ENCODE measurements at regions not wholly inside any gene's neighbourhood (a gene's known extent, or its start where the extent isn't known, plus 50 kb on each side); places are given as distances from the start of the nearest gene placed in this dataset.

DNA sequence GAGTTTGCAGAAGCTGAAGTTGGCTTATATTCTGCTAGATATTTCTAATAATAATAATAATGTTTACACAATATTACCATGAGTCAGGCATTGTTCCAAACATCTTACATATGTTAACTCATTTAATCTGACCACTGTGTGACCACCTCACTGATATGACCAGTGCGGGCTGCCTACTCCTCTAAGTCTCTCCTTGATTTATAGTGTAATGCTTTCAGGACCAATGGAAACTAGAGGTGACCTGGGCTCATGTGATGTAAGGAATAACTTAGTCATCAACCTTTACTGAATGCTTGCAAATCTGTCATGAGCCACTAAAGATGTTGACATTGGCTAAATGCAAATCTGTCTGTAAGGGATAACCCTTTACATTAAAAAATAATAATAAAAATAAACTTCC is 51.1 kb upstream of the GPR6 start:
- TF ChIP-seq, protein P1, sequence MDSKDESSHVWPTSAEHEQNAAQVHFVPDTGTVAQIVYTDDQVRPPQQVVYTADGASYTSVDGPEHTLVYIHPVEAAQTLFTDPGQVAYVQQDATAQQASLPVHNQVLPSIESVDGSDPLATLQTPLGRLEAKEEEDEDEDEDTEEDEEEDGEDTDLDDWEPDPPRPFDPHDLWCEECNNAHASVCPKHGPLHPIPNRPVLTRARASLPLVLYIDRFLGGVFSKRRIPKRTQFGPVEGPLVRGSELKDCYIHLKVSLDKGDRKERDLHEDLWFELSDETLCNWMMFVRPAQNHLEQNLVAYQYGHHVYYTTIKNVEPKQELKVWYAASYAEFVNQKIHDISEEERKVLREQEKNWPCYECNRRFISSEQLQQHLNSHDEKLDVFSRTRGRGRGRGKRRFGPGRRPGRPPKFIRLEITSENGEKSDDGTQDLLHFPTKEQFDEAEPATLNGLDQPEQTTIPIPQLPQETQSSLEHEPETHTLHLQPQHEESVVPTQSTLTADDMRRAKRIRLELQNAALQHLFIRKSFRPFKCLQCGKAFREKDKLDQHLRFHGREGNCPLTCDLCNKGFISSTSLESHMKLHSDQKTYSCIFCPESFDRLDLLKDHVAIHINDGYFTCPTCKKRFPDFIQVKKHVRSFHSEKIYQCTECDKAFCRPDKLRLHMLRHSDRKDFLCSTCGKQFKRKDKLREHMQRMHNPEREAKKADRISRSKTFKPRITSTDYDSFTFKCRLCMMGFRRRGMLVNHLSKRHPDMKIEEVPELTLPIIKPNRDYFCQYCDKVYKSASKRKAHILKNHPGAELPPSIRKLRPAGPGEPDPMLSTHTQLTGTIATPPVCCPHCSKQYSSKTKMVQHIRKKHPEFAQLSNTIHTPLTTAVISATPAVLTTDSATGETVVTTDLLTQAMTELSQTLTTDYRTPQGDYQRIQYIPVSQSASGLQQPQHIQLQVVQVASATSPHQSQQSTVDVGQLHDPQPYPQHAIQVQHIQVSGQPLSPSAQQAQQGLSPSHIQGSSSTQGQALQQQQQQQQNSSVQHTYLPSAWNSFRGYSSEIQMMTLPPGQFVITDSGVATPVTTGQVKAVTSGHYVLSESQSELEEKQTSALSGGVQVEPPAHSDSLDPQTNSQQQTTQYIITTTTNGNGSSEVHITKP (tag by site-specific recombination; IDR thresholded peaks at IDR 0.05), result no peak
- TF ChIP-seq ZNF416 (tag by site-specific recombination; IDR thresholded peaks at IDR 0.05) (no peak), BCL11B (tag by site-specific recombination; IDR thresholded peaks at IDR 0.05; ENCODE audit: low read depth) (no peak)
- TF ChIP-seq, protein P2, sequence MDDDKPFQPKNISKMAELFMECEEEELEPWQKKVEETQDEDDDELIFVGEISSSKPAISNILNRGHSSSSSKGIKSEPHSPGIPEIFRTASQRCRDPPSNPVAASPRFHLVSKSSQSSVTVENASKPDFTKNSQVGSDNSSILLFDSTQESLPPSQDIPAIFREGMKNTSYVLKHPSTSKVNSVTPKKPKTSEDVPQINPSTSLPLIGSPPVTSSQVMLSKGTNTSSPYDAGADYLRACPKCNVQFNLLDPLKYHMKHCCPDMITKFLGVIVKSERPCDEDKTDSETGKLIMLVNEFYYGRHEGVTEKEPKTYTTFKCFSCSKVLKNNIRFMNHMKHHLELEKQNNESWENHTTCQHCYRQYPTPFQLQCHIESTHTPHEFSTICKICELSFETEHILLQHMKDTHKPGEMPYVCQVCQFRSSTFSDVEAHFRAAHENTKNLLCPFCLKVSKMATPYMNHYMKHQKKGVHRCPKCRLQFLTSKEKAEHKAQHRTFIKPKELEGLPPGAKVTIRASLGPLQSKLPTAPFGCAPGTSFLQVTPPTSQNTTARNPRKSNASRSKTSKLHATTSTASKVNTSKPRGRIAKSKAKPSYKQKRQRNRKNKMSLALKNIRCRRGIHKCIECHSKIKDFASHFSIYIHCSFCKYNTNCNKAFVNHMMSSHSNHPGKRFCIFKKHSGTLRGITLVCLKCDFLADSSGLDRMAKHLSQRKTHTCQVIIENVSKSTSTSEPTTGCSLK (tag by site-specific recombination; IDR thresholded peaks at IDR 0.05), result no peak
- no peak overlapping the region for H3K27ac ChIP-seq (ENCODE audit: extremely low read depth, low read depth, low read length)
- no peak overlapping the region for H3K4me3 ChIP-seq (ENCODE audit: low read depth, low read length)
- CTCF ChIA-PET, result no interaction called here
- POLR2A ChIA-PET, result no interaction called here
- H3K36me3 ChIP-seq (ENCODE audit: control insufficient read depth in 2 of 2, insufficient read depth in 1 of 2, low read length in 2 of 2), result no peaks in the 10 kb centered on the region
- H3K4me1 ChIP-seq (ENCODE audit: control insufficient read depth, insufficient read depth, low read length), result no peaks in the 10 kb centered on the region
- no peaks in the 10 kb centered on the region for H3K9me3 ChIP-seq (ENCODE audit: control insufficient read depth, insufficient read depth, low read depth, low read length)

Data from HEK293 (cell line).